Epithelial cell of proximal tubule (primary cell): ENCODE measurements at regions not wholly inside any gene's neighbourhood (a gene's known extent, or its start where the extent isn't known, plus 50 kb on each side); places are given as distances from the start of the nearest gene placed in this dataset.

ENCODE experiments used
- DNase-seq: peaks from one replicate; pipeline ENCODE4 v3.0.0-alpha.2; 2011; ENCODE audit warnings: low read depth
- H3K4me3 ChIP-seq: 2 replicates; pipeline ENCODE4 v1.5.1; 2011; ENCODE audit warnings: low read depth, mild to moderate bottlenecking, low read length
- TF ChIP-seq, protein P1 (sequence below): conservative IDR thresholded peaks from 2 replicates; pipeline ENCODE4 v1.5.1; 2012; ENCODE audit warnings: low read depth, mild to moderate bottlenecking, low read length

- TF ChIP-seq, protein P1, sequence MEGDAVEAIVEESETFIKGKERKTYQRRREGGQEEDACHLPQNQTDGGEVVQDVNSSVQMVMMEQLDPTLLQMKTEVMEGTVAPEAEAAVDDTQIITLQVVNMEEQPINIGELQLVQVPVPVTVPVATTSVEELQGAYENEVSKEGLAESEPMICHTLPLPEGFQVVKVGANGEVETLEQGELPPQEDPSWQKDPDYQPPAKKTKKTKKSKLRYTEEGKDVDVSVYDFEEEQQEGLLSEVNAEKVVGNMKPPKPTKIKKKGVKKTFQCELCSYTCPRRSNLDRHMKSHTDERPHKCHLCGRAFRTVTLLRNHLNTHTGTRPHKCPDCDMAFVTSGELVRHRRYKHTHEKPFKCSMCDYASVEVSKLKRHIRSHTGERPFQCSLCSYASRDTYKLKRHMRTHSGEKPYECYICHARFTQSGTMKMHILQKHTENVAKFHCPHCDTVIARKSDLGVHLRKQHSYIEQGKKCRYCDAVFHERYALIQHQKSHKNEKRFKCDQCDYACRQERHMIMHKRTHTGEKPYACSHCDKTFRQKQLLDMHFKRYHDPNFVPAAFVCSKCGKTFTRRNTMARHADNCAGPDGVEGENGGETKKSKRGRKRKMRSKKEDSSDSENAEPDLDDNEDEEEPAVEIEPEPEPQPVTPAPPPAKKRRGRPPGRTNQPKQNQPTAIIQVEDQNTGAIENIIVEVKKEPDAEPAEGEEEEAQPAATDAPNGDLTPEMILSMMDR = no peak
- DNase-seq = no peak
- H3K4me3 ChIP-seq = no peak overlapping the region
Measured at GRCh38 chr7:84474436-84474835, 279.8 kb upstream of the SEMA3A start.

- TF ChIP-seq, protein P1 = no peak
- no peak for DNase-seq
- no peak overlapping the region for H3K4me3 ChIP-seq
Measured at GRCh38 chr7:84471576-84471975, 277.0 kb upstream of the SEMA3A start.

GRCh38 chr7:84469034-84469433 lies 274.4 kb upstream of the SEMA3A start:
- no peak overlapping the region for H3K4me3 ChIP-seq
- DNase-seq = no peak
- TF ChIP-seq, protein P1 = no peak

DNA sequence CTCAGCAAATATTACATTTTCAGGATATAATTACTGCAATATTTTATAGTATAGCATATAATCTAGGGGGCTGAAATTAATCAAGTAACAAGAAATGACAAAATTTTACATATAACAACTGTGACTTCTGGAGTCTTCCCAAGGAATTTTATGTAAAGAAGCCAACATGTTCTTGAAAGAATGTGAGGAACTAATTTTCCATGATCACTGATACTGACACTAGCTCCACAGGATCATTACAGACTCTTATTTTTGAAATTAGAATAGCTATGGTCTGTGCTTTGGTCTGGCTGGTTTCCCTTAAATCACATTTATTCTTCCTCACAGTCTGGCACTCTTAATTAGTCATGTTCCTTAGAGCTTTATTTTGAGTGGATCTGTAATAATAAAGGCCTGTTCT lies 267.7 kb upstream of the SEMA3A start:
- DNase-seq = no peak
- TF ChIP-seq, protein P1 = no peak
- H3K4me3 ChIP-seq = no peak overlapping the region

DNA sequence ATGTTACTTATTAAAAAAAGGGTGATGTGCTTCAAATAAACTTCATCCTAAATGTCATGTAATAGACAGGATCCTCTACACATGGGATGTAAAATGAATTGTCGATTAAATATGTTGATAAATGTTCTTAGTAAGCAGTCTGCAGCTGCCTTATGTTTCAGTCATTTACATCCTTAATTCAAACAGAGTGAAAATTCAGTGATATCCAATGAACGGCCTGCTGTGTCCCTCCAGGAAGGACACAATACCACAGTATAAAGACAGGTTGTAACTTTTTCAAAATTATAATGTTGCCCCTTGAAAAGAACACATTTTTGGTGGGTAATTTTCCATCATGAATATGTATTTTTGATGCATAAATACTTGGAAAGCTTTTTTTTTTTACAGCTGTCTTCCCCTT lies 266.5 kb upstream of the SEMA3A start:
- DNase-seq = no peak
- no peak overlapping the region for H3K4me3 ChIP-seq
- TF ChIP-seq, protein P1 = no peak

DNA sequence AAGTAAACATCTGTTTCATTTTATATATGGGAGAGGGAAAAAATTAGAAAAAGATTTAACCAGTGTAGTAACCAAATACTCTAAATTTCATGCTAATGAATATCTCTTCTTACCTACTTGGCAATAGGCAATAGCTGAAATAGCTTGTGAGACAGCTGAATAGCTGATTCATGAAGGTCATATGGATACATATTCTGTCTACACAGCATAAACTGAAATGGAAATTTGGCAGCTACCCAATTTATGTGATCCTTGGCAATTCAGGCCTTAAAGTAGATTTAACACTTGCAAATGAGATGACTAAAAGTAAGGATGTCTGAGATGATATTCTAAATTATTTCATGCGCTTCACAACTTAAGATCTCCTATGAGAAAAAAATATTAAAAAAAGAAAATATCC lies 261.2 kb upstream of the SEMA3A start:
- no peak for DNase-seq
- TF ChIP-seq, protein P1 = no peak
- no peak overlapping the region for H3K4me3 ChIP-seq

DNA sequence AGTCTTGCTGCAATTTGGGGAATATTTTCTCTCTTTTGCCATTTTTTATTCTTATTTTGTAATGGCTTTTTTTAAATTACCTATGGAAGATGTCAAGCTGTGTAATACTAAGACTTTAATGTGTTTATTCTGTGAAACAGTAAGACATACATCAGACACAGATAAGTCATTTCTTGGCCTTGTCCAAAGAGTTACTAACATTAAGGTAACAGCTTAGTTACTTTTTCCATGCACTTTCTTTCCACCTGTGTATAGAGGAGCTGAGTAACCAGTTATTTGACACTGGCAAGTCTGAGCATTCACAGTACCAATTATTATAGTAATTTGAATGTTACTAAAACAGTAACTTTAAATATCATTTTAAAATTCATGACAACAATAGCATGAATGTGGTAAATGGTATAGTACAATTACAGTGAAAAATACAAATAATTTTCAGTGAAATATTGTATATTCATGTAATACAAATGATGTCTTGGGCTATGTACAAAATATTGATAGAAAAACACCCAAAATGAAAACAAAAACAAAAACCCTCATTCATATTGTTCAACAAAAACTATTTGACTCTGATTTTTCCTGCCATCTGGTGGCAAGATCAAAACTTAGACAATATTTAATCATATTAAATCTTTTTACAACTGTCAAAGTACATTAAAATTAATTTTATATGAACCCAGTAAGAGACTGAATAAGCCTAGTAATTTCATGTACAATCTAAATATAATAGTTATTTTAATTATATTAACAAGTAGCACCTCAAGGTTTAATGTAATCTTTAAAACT lies 259.8 kb upstream of the SEMA3A start:
- H3K4me3 ChIP-seq = no peak overlapping the region
- no peak for DNase-seq
- TF ChIP-seq, protein P1 = no peak
